OCI-LY1 (cell line): ENCODE measurements at regions not wholly inside any gene's neighbourhood (a gene's known extent, or its start where the extent isn't known, plus 50 kb on each side); places are given as distances from the start of the nearest gene placed in this dataset.

ENCODE experiments used
- H2AFZ ChIP-seq: fragments of 200-600 bp; sonication (generic), shearing (Covaris generic); 2 replicates; pipeline ENCODE4 v1.6.0; 2014; ENCODE audit warnings: antibody characterized with exemption, mild to moderate bottlenecking, low read length
- H3F3A ChIP-seq: fragments of 200-600 bp; sonication (generic), shearing (Covaris generic); 2 replicates; pipeline ENCODE4 v1.6.0; 2014; ENCODE audit warnings: mild to moderate bottlenecking, antibody characterized with exemption, low read length, moderate library complexity; ENCODE audit not compliant: insufficient read depth
- H3K27ac ChIP-seq: fragments of 200-600 bp; sonication (generic); 2 replicates; pipeline ENCODE4 v1.5.1; 2014; ENCODE audit warnings: low read length, mixed run types, mild to moderate bottlenecking, low read depth; ENCODE audit not compliant: poor library complexity, severe bottlenecking
- H3K27me3 ChIP-seq: fragments of 200-600 bp; sonication (generic); 2 replicates; pipeline ENCODE4 v1.6.0; 2014; ENCODE audit warnings: antibody characterized with exemption, mild to moderate bottlenecking, low read length, moderate library complexity; ENCODE audit not compliant: insufficient read depth
- H3K36me3 ChIP-seq: fragments of 200-600 bp; sonication (generic); 2 replicates; pipeline ENCODE4 v1.6.1; 2014; ENCODE audit warnings: mild to moderate bottlenecking, antibody characterized with exemption, low read length, moderate library complexity, mixed read lengths; ENCODE audit not compliant: insufficient read depth
- H3K4me1 ChIP-seq: fragments of 200-600 bp; sonication (generic); 2 replicates; pipeline ENCODE4 v1.5.1; 2014; ENCODE audit warnings: mild to moderate bottlenecking, low read length, moderate library complexity; ENCODE audit not compliant: insufficient read depth, severe bottlenecking
- H3K4me2 ChIP-seq: fragments of 200-600 bp; sonication (generic), shearing (Covaris generic); 2 replicates; pipeline ENCODE4 v1.6.1; 2014; ENCODE audit warnings: low read length
- H3K4me3 ChIP-seq: fragments of 200-600 bp; sonication (generic); 2 replicates; pipeline ENCODE4 v1.5.1; 2014; ENCODE audit warnings: low read length, low read depth, mild to moderate bottlenecking, mixed read lengths; ENCODE audit not compliant: poor library complexity, severe bottlenecking
- H3K79me2 ChIP-seq: fragments of 200-600 bp; shearing (Covaris generic); 2 replicates; pipeline ENCODE4 v1.6.1; 2016; ENCODE audit warnings: mixed run types, low read length, mixed read lengths; ENCODE audit not compliant: insufficient read depth
- H3K9ac ChIP-seq: fragments of 200-600 bp; sonication (generic), shearing (Covaris generic); 2 replicates; pipeline ENCODE4 v1.6.1; 2014; ENCODE audit warnings: mild to moderate bottlenecking, low read length, mixed read lengths
- H3K9me2 ChIP-seq: fragments of 200-600 bp; sonication (generic), shearing (Covaris generic); 2 replicates; pipeline ENCODE4 v1.6.1; 2014; ENCODE audit warnings: low read depth, mild to moderate bottlenecking, low read length, mixed read lengths
- H3K9me3 ChIP-seq: fragments of 200-600 bp; shearing (Covaris generic); 2 replicates; pipeline ENCODE4 v1.6.1; 2014; ENCODE audit warnings: low read length, mixed read lengths
- H4K20me1 ChIP-seq: fragments of 200-600 bp; sonication (generic), shearing (Covaris generic); 2 replicates; pipeline ENCODE4 v1.6.0; 2016; ENCODE audit warnings: mild to moderate bottlenecking, low read length; ENCODE audit not compliant: insufficient read depth
- EZH2 ChIP-seq: fragments of 200-600 bp; sonication (generic), shearing (Covaris generic); IDR thresholded peaks from 2 replicates; pipeline ENCODE4 v1.8.0; 2017; ENCODE audit warnings: borderline replicate concordance, mixed run types, mild to moderate bottlenecking, antibody characterized with exemption, low read length, moderate library complexity, mixed read lengths
- TF ChIP-seq, protein P1 (sequence below): fragments of 200-600 bp; sonication (generic), shearing (Covaris generic); IDR thresholded peaks from 2 replicates; pipeline ENCODE4 v1.5.1; 2017; ENCODE audit warnings: mild to moderate bottlenecking, antibody characterized with exemption, low read length, moderate library complexity, mixed read lengths

GRCh38 chrX:82230013-82230412 lies 1028.1 kb downstream of the SH3BGRL start:
- Histone ChIP-seq H3K9me2 (no peaks in the 10 kb centered on the region), H3K4me1 (no peaks in the 10 kb centered on the region), H3K27me3 (no peaks in the 10 kb centered on the region), H2AFZ (no peak overlapping the region), H3K36me3 (no peaks in the 10 kb centered on the region), H3K79me2 (no peaks in the 10 kb centered on the region), H3F3A (no peaks in the 10 kb centered on the region), H3K9ac (no peak overlapping the region), H3K9me3 (no peaks in the 10 kb centered on the region), H3K4me2 (no peak overlapping the region), H3K4me3 (no peak overlapping the region), H4K20me1 (no peaks in the 10 kb centered on the region), H3K27ac (no peak overlapping the region)
- TF ChIP-seq, protein P1, sequence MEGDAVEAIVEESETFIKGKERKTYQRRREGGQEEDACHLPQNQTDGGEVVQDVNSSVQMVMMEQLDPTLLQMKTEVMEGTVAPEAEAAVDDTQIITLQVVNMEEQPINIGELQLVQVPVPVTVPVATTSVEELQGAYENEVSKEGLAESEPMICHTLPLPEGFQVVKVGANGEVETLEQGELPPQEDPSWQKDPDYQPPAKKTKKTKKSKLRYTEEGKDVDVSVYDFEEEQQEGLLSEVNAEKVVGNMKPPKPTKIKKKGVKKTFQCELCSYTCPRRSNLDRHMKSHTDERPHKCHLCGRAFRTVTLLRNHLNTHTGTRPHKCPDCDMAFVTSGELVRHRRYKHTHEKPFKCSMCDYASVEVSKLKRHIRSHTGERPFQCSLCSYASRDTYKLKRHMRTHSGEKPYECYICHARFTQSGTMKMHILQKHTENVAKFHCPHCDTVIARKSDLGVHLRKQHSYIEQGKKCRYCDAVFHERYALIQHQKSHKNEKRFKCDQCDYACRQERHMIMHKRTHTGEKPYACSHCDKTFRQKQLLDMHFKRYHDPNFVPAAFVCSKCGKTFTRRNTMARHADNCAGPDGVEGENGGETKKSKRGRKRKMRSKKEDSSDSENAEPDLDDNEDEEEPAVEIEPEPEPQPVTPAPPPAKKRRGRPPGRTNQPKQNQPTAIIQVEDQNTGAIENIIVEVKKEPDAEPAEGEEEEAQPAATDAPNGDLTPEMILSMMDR: peak; percentile 45
- no peak for TF ChIP-seq EZH2

GRCh38 chrX:82232679-82233078 lies 1030.8 kb downstream of the SH3BGRL start:
- Histone ChIP-seq H3K9me3 (no peaks in the 10 kb centered on the region), H2AFZ (no peak overlapping the region), H3K79me2 (no peaks in the 10 kb centered on the region)

GRCh38 chrX:82237328-82237727 lies 1035.4 kb downstream of the SH3BGRL start:
- no peak overlapping the region for H3K4me3 ChIP-seq
- H3K9me3 ChIP-seq: no peaks in the 10 kb centered on the region
- no peaks in the 10 kb centered on the region for H3K27me3 ChIP-seq
- H3K9me2 ChIP-seq: no peaks in the 10 kb centered on the region
- no peaks in the 10 kb centered on the region for H3K4me1 ChIP-seq
- H2AFZ ChIP-seq: no peak overlapping the region
- no peaks in the 10 kb centered on the region for H3K36me3 ChIP-seq
- no peaks in the 10 kb centered on the region for H3K79me2 ChIP-seq
- H3F3A ChIP-seq: no peaks in the 10 kb centered on the region
- no peaks in the 10 kb centered on the region for H4K20me1 ChIP-seq
- TF ChIP-seq, protein P1: no peak
- TF ChIP-seq EZH2: no peak
- no peak overlapping the region for H3K4me2 ChIP-seq
- H3K27ac ChIP-seq: no peak overlapping the region
- no peak overlapping the region for H3K9ac ChIP-seq

More at GRCh38 chrX:82232679-82233078, 1030.8 kb downstream of the SH3BGRL start:
- Histone ChIP-seq H3K9me2 (no peaks in the 10 kb centered on the region), H3K9ac (no peak overlapping the region), H3K27ac (no peak overlapping the region), H3K36me3 (no peaks in the 10 kb centered on the region), H3F3A (no peaks in the 10 kb centered on the region), H4K20me1 (no peaks in the 10 kb centered on the region), H3K27me3 (no peaks in the 10 kb centered on the region), H3K4me2 (no peak overlapping the region), H3K4me3 (no peak overlapping the region), H3K4me1 (no peaks in the 10 kb centered on the region)
- TF ChIP-seq, protein P1: no peak
- no peak for TF ChIP-seq EZH2
